Stimulated activated CD8-positive, alpha-beta memory T cell treated with anti-CD3 and anti-CD28 coated beads, Interleukin-4, amount 100 ng/mL, for 48 hours (primary cell): ENCODE measurements at regions not wholly inside any gene's neighbourhood (a gene's known extent, or its start where the extent isn't known, plus 50 kb on each side); places are given as distances from the start of the nearest gene placed in this dataset.

Experiments used
- DNase-seq: peaks from one replicate; pipeline ENCODE4 v3.0.0-alpha.2; 2020

GRCh38 chr3:35529337-35529736 is 110.0 kb upstream of the ARPP21 start:
- DNase-seq = no peak

- no peak for DNase-seq
These were observed 102.1 kb upstream of the ARPP21 start for GRCh38 chr3:35537265-35537664.

DNA sequence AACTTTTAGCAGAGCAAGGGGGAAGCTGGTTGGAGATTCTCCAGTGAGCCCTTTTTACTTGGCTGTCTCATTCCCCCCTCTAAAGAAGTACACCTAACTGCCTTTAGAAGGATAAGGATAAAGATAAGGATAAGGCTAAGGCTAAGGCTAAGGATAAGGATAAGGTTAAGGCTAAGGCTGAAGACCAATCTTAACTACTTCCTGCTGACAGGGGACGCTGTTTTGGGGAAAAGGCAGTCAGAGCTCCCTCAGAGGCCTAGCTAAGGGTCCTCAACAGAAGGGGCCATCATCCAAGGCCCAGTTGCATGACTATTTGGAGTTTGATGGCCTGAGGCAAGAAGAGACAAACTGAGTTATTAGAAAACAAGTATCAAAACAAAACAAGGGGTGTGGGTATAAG is 94.3 kb upstream of the ARPP21 start:
- DNase-seq = no peak

- no peak for DNase-seq
These were observed 89.6 kb upstream of the ARPP21 start for GRCh38 chr3:35549690-35550089.

DNA sequence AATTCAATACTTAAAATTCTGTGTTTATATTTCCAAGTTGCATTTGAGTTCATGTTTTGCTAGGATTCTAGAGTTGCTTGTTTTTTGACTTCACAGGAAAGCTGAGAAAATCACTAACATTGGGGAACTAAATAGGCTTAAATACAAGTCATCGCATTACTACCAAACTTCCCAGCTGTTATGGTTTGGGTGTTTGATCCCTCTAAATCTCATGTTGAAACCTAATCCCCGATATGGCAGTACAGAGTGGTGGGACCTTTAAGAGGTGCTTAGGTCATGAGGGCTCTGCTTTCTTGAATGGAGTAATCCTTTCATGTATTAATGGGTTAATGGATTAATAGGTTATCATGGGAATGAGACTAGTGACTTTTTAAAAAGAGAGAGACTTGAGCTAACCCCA is 77.2 kb upstream of the ARPP21 start:
- DNase-seq = no peak

GRCh38 chr3:35565048-35565447 is 74.3 kb upstream of the ARPP21 start:
- DNase-seq = no peak
